ENCODE measurements at regions not wholly inside any gene's neighbourhood (a gene's known extent, or its start where the extent isn't known, plus 50 kb on each side); places are given as distances from the start of the nearest gene placed in this dataset.

DNA sequence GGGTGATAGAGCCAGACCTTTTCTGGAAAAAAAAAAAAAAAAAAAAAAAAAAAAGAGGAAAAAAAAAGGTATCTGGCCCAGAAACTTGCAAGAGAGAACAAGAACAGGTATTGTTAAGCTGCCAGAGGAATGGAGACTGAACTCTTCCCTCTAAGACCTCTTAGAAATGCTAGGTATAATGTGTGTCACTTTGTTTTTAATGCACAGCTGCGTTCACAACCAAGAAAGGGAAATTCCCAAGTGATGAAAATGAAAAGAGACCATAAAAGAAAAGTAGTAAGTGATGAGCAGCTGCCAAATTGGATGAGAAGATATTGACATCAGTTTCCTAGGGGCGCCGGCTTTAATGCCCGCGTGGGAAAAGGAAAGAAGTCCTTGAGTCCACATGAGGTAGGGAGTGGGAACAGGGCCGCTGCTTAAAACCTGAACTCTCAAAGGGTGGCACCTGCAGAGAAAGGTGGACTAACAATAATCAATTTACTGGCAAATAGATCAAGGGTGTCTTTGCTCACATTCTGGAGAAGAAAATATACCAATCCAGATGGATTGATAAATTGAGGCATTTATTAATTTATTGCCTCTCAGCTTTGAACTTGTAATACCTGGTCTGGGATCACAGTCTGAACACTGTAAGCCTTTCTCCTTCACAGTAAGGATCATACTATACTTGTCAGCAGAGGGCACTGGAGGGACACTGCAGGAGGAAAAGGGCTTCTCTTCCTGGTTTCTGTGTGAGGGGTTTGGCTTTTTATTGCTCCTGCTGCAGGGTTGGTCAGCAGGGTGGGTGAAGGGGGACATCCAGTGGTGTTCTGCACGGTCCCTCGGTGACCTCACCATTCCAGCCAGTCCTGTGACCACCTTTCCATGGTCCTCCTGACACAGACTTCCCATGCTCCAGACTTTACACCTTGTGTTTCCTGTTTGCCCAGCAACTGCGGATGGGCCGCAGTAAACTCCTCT, 131.6 kb downstream of the AQP9 start:
- peak; percentile 63 for DNase-seq (ENCODE audit: low read depth)
- no peak overlapping the region for H3K4me3 ChIP-seq (ENCODE audit: low read depth, low read length)
- TF ChIP-seq, protein P1, sequence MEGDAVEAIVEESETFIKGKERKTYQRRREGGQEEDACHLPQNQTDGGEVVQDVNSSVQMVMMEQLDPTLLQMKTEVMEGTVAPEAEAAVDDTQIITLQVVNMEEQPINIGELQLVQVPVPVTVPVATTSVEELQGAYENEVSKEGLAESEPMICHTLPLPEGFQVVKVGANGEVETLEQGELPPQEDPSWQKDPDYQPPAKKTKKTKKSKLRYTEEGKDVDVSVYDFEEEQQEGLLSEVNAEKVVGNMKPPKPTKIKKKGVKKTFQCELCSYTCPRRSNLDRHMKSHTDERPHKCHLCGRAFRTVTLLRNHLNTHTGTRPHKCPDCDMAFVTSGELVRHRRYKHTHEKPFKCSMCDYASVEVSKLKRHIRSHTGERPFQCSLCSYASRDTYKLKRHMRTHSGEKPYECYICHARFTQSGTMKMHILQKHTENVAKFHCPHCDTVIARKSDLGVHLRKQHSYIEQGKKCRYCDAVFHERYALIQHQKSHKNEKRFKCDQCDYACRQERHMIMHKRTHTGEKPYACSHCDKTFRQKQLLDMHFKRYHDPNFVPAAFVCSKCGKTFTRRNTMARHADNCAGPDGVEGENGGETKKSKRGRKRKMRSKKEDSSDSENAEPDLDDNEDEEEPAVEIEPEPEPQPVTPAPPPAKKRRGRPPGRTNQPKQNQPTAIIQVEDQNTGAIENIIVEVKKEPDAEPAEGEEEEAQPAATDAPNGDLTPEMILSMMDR (IDR thresholded peaks at IDR 0.05; ENCODE audit: insufficient read depth, low read depth, low read length, missing control alignments), result peak; percentile 58

DNA sequence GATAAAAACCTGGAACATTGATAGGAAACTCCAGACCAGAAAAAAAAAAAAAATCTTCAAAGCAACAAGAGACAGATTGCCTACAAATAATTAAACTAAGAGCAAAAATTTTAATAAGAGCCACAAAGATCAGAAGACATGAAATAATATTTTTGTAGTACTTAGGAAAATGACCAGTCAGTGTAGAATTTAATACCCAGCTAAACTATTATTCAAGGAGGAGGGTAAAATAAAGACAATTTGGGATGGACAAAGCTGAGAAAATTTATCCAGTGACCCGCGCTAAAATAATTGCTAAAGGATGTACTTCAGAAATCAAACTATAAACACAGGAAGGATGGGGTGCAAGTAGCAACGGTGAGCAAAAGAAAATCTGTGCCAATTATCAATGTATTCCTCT, 133.2 kb downstream of the AQP9 start:
- TF ChIP-seq, protein P1 (IDR thresholded peaks at IDR 0.05; ENCODE audit: insufficient read depth, low read depth, low read length, missing control alignments), result no peak
- no peak for DNase-seq (ENCODE audit: low read depth)
- no peak overlapping the region for H3K4me3 ChIP-seq (ENCODE audit: low read depth, low read length)

DNA sequence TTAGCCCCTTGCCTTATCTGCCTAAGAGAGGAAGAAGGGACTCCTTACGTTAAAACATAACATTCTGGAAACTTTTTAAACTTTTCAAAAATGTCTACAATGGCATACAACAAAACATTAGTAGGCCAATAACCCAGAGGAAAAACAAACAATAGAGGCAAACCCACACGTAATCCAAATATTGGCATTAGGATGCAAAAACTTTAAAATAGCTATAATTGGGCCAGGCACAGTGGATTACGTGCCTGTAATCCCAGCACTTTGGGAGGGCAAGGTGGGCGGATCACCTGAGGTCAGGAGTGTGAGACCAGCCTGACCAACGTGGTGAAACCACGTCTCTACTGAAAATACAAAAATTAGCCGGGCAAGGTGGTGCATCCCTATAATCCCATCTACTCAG, 134.9 kb downstream of the AQP9 start:
- TF ChIP-seq, protein P1 (IDR thresholded peaks at IDR 0.05; ENCODE audit: insufficient read depth, low read depth, low read length, missing control alignments), result no peak

DNA sequence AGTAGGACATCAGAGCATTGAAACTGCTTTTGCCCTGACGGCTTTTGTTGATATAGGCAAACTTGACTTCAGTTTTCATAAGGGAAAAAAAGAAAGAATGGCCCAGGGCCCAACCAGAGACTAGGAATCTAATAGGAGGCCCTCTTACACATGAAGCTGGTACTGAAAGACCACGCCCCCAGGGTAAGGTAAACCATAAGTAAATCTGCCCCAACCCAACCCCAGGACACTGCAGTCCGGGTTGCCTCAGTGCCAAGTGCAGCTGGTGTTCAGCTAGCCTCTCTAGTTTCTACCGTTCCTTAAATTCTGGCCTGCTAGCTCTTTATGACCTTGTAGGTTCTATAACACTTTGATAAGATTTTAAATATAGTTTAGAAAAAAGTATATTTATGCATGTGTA, 136.7 kb downstream of the AQP9 start:
- H3K4me3 ChIP-seq (ENCODE audit: low read depth, low read length), result no peak overlapping the region
- DNase-seq (ENCODE audit: low read depth), result no peak
- TF ChIP-seq, protein P1 (IDR thresholded peaks at IDR 0.05; ENCODE audit: insufficient read depth, low read depth, low read length, missing control alignments), result no peak

More for the DNA sequence above, 134.9 kb downstream of the AQP9 start:
- no peak for DNase-seq (ENCODE audit: low read depth)
- H3K4me3 ChIP-seq (ENCODE audit: low read depth, low read length), result no peak overlapping the region

DNA sequence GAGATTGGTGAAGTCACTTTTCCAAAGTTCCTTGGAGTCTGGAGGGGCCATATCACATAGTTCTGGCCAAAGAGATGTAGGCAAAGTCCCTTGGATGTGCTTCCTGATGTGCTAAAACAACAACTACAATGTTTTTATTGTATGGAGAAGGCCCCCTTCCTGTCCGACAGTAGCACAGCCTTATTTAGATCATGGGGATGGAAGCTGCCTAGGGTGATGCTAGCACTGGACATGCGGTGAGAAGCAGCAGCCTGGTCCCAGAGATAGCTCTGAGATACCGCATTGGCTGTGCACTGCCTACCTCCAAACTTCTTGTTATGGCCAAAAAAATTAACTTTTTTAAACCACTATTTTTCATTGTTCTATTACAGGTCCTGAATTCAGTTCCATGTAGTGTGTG, 137.6 kb downstream of the AQP9 start:
- DNase-seq (ENCODE audit: low read depth), result no peak
- H3K4me3 ChIP-seq (ENCODE audit: low read depth, low read length), result no peak overlapping the region
- TF ChIP-seq, protein P1 (IDR thresholded peaks at IDR 0.05; ENCODE audit: insufficient read depth, low read depth, low read length, missing control alignments), result no peak

DNA sequence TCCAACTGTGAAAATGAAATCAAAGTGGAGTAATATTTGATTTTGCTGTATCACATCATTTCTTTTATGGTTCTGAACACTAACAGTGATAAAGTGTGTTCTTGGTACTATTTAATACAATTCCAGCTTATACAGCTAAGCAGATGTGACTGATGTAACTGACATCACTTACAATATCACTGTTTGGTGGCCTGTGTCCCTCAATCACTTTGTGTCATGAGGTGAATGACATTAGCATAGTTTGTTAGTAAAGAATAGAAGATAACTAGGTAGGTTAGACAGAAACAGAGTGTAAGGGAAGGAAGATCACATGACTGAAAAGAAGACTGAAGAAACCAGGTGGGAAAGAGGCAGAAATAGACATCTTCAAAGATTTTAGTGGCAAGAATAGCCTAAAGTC, 138.7 kb downstream of the AQP9 start:
- no peak overlapping the region for H3K4me3 ChIP-seq (ENCODE audit: low read depth, low read length)
- TF ChIP-seq, protein P1 (IDR thresholded peaks at IDR 0.05; ENCODE audit: insufficient read depth, low read depth, low read length, missing control alignments), result no peak
- DNase-seq (ENCODE audit: low read depth), result no peak
